GM19043 (cell line): ENCODE measurements at regions not wholly inside any gene's neighbourhood (a gene's known extent, or its start where the extent isn't known, plus 50 kb on each side); places are given as distances from the start of the nearest gene placed in this dataset.
"Not testable (repeated sequence)": the region's sequence is repeated elsewhere in the genome, so short reads cannot be mapped to it uniquely, and the experiment has no call there.

Experiments used
- ATAC-seq: cut with Tn5 transposase; IDR thresholded peaks from one replicate; pipeline ENCODE4 v1.9.1; 2021; ENCODE audit warnings: low read depth; ENCODE audit not compliant: unreplicated experiment

DNA sequence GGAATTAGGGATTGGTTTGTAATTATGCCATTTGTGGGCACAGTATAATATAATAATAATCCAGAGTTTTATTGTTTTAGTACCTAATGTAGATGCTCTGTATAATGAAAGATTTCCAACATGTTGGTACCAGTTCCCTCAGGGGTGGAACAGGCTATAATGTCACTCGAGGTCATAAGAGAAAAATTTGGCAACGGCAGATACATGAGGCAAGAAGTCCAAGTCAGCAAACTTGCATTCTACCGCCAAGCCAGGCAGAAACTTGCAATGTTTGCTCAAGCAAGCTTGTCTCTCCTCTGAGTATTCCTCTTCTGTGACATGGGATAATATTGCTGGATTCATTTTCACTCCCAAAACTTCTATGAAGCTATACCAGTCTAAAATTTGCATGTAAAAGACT lies 520.0 kb upstream of the SALL3 start:
- no peak for ATAC-seq

DNA sequence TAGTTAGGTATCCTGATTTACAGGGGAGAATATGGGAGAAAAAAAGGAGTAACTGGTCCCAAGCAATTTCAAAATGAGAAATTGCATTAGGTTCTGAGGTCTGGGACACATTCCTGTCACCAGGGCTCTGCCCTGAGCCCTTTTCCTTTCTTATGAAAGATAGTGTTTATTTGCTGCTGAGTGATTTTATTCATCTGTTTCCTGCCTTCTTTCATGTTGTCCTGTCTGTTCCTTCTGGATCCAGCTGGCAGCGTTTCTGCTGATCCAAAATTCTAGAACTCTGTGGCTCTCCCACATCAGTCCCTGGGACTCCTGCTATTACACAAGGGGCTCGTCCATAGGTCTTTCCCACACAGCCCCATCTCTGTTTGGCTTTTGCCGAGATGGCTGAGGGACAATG lies 519.1 kb upstream of the SALL3 start:
- no peak for ATAC-seq

DNA sequence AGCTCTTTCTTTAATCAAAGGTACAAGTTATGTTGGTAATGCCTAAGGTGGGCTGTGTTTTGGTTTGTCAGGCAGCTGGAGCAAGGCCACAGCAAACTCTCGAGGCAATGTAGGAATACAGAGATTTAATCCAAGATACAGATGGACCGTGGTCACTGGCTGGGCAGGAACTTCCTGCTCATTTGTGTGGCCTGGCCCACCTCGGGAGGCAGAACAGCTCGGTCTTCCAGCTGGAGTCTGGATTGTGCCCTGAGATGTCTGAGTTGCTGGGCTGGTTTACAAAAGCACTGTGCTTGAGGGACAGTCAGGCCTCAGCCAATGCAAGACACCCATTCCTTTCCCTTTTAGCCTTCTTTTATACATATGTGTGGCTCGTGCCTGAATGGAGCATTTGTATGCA lies 506.1 kb upstream of the SALL3 start:
- no peak for ATAC-seq

DNA sequence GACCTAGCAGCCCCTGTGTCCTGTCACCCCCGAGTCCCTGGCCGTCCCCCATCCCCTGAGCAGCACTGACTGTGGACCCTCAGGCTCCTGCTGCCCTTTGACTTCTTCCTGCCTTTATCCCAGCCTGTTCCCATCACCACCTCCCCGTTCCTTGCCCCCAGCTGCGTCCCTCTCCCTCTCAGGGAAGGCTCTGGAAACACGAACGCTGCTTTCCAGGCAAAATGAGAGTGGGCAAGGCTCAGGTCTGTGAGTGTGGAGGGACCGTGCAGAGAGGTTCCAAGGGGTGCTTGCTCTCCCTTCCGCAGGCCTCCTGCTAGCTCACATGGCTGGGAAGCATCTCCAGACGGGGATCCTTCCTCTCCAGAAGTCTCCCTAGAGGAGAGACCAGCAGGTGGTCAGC lies 501.8 kb upstream of the SALL3 start:
- ATAC-seq: no peak

DNA sequence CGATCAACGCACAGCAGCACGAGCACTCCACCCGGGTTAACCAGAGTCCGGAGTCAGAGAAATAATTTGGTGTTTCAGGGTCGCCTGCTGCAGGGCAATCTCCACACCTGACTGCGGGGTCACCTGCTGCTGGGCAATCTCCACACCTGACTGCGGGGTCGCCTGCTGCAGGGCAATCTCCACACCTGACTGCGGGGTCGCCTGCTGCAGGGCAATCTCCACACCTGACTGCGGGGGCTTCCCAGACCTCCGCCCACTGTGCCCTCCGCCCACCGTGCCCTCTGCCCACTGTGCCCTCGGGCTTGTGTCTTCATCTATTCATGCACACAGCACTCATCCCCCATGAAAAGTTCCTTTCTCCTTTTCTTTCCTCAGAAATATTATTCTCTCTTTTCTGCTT lies 500.2 kb upstream of the SALL3 start:
- no peak for ATAC-seq

DNA sequence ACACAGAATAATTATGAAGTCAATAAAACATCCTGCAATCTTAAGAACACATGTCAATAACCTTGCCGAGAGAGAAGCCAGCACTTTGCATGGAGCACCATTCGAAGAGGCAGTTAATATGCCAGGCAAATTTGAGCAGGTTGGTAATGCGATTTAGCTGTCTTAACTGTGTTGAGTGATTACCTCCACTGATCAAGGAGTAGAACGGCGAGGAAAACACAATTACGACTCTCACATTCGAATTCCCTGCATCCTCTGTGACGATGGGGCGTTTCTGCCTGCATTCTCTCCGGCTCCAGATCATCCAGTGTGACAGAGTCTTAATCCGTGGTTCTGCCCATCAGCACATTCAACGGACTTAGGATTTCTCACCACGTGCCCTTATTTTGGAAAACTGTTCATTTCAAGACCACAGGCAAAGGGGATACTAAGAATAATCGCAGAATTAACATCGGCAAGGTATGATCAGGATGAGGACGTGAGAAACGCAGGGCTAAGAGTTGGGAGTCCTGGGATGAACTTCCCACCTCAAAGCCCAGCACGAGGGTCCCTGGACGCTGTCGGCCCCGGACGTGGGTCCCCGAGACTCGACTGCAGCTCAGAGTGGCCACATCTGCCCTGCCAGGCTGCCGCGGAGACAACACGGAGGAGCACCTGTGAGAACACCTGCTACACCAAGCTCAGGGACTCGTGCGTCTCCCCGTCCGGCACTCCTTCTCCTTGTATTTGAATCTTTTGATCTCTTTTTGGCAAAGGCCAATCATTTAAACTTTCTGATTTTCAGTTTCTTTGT lies 499.2 kb upstream of the SALL3 start:
- ATAC-seq: no peak

DNA sequence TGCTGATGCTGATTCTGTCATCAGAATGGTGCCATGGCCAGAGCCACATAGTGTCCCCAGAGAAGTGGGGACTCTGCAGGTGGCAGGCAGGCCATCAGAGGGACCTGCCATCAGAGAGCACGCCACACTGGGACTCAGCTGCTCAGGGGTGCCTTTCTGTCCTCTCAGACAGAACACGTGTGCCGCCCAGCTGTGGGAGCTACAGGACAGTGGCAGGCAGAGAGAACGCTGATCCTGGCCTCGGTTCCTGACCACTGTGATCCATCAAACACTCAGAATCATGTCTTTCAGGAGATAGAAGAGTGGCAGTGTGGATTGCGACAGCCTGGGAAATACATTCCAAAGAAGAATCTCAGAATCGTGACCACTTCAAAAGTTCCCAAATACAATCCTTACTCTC lies 497.2 kb upstream of the SALL3 start:
- ATAC-seq: no peak

DNA sequence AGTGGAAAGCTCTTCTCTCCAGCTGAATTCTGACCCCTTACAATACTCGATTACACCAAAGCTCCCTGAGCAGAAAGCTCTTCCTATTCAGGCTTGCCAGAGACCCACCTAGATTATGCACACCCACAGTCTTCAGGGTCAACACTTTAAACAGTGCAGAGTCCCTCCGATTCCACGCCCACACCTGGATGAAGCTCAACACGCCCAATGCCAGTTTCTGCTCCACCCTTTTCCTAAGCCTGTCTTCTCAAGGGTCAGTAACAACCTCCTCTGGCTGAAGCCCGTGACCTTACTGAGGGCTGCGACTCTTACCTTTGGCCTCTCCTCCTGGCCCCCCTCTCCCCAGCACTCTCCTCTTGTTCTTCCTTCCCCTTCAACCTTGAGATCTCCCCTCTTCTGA lies 492.0 kb upstream of the SALL3 start:
- no peak for ATAC-seq

DNA sequence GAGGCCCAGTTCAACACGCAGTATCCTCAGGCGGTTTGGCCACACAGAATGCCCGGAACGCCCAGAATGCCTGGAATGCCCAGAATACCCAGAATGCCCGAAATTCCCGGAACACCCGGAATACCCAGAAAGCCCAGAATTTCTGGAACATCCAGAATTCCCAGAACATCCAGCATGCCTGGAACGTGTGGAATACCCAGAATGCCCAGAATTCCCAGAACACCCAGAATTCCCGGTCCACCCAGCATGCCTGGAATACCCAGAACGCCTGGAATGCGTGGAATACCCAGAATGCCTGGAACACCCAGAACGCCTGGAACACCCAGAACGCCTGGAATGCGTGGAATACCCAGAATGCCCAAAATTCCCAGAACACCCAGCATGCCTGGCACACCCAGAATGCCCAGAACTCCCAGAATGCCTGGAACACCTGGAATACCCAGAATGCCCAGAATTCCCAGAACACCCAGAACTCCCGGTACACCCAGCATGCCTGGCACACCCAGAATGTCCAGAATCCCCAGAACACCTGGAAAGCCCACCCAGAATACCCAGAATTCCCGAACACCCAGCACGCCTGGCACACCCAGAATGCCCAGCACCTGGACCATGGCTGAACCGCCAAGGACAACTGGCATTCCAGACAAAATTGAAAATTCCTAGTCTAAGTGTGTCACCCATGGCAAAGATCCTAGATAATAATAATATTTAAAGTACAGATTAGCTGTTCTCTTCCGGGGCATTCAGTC lies 487.4 kb upstream of the SALL3 start:
- ATAC-seq: no peak

DNA sequence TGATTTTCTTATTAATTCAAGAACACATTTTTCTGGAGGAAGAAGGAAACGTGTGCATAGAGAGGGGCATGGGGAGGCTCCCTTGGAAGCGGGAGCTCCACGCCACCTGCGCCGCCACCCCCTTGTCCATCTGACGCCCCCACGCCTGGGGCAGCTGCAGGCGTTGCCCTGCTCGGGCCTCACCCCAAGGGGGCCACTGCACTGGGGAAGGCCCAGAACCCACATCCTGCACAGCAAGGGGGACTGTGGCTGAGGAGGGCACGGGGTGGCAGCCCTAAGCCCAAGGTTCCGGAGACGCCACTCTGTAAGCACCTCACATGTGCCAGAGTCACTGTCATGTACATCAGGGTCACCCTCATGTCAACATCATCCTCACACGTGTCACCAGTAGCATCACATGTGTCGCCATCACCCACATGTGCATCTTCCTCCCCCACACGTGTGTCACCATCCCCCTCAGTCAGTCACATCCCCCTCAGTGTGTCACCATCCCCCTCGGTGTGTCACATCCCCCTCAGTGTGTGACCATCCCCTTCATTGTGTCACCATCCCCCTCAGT lies 486.7 kb upstream of the SALL3 start:
- no peak for ATAC-seq

DNA sequence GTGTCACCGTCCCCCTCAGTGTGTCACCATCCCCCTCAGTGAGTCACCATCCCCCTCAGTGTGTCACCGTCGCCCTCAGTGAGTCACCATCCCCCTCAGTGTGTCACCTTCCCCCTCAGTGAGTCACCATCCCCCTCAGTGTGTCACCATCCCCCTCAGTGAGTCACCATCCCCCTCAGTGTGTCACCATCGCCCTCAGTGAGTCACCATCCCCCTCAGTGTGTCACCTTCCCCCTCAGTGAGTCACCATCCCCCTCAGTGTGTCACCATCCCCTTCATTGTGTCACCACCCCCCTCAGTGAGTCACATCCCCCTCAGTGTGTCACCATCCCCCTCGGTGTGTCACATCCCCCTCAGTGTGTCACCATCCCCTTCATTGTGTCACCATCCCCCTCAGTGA lies 486.1 kb upstream of the SALL3 start:
- ATAC-seq: not testable (repeated sequence)

DNA sequence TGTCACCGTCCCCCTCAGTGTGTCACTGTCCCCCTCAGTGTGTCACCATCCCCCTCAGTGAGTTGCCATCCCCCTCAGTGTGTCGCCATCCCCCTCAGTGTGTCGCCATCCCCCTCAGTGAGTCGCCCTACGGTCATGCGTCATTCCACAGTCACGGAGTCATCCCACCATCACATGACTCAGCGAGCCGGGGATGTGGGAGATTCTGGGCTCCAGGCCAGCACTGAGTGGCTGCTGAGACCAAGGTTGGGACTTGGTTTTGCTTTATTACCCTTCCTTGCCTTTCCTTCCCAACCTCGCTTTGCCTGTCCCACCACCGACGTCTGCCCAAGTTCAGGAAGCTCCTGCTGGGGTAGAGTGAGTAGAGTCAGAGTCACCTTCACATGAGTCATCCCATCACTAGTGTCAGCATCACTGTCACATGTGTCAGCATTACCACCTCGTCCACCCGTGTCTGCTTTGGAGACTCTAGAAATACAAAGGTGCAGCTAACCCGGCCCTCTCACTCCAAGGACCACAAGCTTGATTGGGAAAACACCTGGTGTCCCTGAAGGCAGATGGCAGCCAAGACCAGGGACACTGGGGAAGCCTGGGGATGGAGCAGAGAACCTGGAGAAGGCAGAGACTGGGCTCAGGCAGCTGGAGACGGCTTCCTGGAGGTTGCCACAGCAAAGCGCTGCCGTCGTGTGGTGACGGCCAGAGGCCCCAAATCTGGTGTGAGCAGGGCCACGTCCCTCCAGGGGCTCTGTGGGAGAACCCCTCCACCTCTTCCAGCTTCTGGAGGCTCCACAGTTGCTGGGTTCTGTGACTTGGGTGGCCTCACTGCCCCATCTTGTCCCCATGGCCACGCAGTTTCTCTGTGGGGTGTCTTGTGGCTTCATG lies 485.2 kb upstream of the SALL3 start:
- no peak for ATAC-seq

DNA sequence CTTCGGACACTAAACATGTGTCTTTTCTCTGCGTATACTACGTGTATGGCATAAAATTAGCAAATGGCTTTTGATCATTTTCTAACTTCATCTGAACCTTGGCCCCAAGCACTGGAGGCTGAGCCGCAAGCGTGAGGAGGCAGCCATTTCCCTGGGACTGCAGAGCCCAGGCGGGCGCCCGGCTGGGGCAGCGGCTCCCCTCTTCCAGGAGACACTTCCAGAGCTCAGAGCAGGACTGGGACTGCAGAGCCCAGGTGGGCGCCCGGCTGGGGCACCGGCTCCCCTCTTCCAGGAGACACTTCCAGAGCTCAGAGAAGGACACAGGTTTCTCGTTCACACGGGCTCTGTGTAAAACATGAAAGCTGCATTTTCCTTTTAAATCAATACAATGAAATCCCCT lies 484.1 kb upstream of the SALL3 start:
- ATAC-seq: no peak

DNA sequence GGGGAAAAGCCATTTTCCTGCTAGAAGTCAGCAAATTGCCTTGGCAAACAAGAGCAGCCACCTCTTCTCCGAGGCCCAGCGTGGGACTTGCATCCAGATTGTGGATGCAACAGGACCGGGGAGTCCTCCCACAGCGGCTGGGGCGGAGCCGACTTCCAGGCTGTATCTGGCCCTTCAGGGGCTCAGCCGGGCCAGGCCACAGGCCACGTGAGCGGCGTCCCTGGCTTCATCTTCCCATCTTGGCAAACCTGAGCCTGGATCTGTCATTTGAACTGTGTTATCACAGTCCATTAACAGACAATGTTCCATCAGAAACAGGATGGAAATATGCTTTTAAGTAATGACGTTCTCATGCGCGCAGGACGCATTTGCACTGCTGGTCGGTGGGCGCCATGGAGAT lies 483.5 kb upstream of the SALL3 start:
- ATAC-seq: no peak

DNA sequence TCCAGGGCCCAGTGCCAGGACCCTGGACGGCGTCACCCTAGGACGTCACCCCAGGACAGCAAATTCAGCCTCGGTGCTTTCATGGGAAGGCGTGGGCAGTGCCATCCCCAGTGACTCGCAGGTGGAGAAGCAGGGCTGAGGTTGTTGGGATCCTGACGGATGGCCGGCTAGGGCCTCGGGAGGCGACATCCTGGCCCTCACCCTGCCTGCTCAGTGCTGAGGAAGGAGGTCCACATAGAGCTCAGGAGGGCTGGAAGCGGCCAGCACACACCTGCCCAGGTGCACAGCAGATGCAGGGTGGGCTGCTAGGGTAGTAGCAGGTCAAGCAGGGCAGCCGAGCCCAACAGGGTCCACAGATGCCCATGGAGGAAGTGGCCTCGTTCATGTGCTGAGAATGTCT lies 482.0 kb upstream of the SALL3 start:
- no peak for ATAC-seq

DNA sequence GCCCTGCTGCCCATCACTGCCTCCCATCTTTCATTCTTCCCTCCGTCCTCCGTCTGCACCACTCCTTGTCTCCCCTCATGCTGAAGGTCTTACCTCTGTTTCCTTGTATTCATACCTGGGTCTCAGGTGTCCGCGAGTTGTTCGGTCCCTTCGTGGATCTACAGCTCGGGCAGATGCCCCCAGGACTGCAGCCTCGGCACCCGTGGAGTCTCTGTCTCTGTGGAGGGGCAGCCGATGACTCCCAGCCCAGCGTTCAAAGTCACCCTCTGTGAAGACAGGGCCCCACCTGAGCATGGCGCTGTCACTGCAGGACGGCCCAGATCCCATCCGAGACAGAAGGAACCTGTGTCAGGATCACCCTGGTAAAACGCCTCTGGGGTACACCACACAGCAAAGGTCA lies 480.0 kb upstream of the SALL3 start:
- ATAC-seq: no peak

DNA sequence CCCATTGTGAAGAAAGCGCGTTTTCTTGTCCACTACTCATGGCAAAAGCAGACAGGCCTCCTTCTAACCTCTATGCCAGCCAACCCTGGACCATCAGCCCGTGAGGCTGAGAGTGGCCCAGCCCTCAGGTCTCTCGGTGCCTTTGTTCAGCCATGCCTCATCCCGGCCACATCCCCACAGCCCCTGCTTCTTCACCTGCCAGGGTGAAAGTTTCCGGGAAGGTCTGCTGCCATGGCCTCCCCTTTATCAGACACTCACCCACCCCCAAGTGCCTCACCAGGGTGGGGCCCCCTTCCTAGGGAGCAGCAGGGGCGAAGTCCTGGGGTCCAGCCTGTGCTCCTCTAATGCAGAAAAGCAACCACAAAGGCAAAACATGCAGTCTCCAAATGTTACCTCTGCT lies 478.4 kb upstream of the SALL3 start:
- no peak for ATAC-seq

DNA sequence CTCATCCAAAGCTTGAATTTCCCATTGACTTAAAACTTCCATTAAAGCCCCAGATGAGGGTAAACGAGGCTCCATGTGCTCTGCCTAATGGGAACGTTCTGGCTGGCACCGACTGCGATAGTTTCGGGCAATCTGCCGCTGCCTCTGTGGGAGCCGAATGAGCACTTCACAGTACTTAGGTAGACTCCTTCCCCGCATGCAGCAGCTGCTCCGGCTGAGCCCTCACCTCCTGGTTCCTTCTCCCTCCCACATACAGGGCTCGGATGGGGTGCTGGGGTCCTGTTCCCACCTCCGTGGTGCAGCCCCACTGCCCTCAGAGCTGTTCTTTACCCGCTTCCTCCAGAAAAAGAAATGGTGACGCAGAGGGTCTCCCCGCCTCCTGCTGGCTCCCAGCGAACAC lies 476.5 kb upstream of the SALL3 start:
- ATAC-seq: no peak

DNA sequence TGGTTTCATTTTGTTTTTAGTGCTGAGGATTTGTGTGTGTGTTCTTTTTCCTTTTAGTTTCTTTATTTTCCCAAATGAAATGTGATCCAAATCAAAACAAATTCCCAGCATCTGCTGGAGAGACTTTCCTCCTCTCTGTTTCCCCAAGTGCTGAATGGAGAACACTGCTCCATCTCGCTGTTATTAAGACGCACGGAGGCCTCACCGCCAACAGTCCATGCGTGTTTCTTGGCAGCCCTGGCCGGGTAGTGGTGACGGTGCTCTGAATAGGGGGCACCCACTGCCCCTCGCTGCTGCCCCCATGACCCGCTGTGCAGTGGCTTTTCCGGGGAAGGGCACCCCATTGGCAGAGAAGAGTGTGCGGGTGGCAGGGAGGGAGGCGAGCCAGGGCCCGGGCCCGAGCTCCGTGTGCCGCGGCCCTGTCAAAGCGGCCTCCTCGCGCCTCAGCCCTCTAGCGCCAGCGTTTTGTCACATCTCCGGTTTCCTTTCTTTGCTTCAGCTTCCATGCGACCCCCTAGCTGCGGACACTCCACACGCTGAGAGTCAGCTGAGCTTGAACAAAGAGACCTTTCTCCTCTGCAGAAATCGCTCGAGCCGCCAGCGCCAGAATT lies 473.7 kb upstream of the SALL3 start:
- no peak for ATAC-seq

DNA sequence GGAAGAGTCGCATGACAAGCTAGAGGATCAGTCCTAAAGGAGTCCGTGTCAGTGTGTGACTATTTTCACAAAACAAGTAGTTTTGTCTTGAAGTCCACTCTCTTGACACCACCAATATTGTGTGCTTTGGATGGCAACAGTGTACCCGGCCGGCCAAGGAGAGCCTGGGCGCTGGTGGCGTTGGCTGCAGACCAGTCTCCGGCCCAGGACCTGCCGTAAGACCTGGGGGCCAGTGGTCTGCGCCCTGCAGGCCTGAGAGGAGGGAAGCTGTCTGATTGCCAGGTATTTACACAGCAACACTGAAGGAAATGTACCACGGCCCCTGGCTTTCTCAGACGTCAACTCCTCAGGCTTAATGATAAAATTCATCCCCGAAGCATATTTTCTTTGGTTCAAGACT lies 472.4 kb upstream of the SALL3 start:
- no peak for ATAC-seq
